Choroid plexus epithelial cell (primary cell): ENCODE measurements at regions not wholly inside any gene's neighbourhood (a gene's known extent, or its start where the extent isn't known, plus 50 kb on each side); places are given as distances from the start of the nearest gene placed in this dataset.
A peak's percentile ranks its signal among the peaks of the same experiment; 100 is the strongest.
"Not testable (repeated sequence)": the region's sequence is repeated elsewhere in the genome, so short reads cannot be mapped to it uniquely, and the experiment has no call there.

Experiments
- DNase-seq: peaks from one replicate; pipeline ENCODE4 v3.0.0-alpha.2; 2010; ENCODE audit warnings: low read depth
- H3K4me3 ChIP-seq: 2 replicates; pipeline ENCODE4 v1.5.1; 2011; ENCODE audit warnings: low read depth, mild to moderate bottlenecking, control low read depth, low read length, moderate library complexity
- CTCF ChIP-seq: conservative IDR thresholded peaks from 2 replicates; pipeline ENCODE4 v1.5.1; 2011; ENCODE audit warnings: low read depth, mild to moderate bottlenecking, control low read depth, inconsistent platforms, low read length, moderate library complexity

DNA sequence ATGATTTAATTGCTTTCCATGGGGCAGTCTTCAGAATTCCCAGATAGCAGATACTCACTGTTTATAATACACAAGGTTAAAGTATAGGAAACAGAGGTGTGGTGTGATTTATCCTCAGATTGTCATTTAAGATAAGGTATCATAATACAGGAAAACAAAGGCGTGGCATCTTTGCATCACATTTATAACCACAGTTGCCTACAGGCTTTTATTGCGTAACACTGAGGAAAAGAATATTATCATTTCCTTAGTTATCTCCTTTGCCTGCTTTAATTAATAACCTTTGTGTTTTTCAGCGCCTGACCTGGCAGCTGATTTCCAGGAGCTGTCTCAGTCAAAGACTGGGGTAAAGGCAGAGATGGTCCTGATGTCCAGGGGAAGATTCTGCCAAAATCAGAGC, 68.8 kb downstream of the SSX7 start:
- no peak for TF ChIP-seq CTCF
- no peak for DNase-seq

GRCh38 chrX:52577464-52578173, 60.8 kb upstream of the XAGE1B start:
- no peak overlapping the region for H3K4me3 ChIP-seq
- TF ChIP-seq CTCF: no peak
- DNase-seq: no peak

More for the DNA sequence above, 68.8 kb downstream of the SSX7 start:
- H3K4me3 ChIP-seq: no peak overlapping the region

DNA sequence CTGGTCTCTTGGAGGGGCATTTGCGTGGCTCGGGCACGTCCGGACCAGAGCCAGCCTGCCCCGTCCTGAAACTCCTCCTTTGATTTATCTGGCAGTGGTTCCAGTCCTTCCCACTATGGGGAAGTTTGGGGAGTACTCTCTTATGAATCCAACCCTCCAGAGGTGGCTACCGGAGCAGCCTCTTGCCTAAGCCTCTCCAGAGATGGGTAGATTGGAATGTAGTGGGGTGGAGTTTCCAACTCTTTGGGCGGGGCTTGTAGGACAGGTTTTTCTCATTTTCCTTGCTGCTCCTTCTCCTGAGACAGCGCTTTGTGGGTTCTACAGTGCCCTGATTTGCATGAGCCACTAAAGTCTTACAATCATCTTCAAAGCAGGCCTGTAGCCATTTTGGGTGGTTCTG, 60.1 kb upstream of the XAGE1B start:
- no peak for DNase-seq
- H3K4me3 ChIP-seq: no peak overlapping the region
- TF ChIP-seq CTCF: no peak

GRCh38 chrX:52576474-52576873, 59.6 kb upstream of the XAGE1B start:
- no peak for DNase-seq
- H3K4me3 ChIP-seq: no peak overlapping the region
- TF ChIP-seq CTCF: no peak

DNA sequence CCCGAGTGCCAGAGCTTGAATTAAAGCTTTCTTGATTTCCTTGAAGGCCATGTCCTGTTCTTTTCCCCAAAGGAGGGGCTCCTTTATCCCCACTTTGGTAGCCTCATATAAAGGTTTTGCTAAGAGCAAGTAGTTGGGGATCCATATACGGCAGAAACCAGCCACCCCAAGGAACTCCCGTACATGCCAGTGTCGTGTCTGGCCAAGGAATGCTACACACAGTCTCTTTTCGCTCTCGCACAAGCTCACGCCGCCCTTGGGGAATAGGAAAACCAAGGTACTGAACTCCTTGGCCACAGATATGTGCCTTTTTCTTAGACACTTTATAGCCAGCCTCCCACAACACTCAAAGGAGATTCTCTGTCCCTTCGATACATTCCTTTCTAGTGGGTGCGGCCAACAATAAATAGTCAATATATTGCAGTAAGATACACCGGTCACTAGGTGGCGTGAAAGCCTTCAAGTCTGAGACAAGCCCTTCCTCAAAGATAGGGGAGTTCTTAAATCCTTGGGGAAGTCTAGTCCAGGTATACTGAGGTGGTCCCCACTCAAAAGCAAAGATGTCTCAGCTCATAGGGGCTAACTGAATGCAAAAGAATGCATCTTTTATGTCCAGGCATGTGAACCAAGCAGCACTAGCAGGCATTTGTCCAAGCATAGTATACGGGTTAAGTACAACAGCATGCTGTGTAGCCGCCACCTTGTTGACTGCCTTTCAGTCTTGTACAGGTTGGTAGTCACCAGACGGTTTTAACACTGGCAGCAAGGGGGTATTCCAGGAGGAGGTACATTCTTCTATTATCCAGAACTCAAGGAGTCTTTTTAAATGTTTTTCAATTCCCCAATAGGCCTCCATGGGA, 57.8 kb upstream of the XAGE1B start:
- TF ChIP-seq CTCF: peak; percentile 67
- no peak overlapping the region for H3K4me3 ChIP-seq
- DNase-seq: peak; percentile 75

DNA sequence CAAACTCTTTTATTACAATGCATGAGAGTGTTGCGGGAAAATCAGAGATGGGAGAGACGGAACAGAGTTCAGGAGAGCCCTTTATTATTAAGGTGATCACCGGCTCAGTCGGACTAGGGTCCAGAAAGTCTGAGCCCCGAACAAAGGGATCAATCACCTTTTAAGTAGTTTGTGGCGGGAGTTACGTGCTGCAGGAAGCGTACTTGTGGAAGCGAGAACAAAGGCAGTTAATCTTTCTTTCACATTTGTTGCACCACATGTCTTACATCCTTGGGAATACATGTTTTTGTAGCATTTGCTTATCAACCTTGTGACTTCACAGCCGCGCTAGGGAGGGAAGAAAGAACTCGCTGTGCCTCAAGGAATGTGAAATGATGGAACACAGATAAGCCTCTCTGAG, 51.3 kb upstream of the XAGE1B start:
- not testable (repeated sequence) for DNase-seq, H3K4me3 ChIP-seq
